WTC11 (cell line): ENCODE measurements at regions not wholly inside any gene's neighbourhood (a gene's known extent, or its start where the extent isn't known, plus 50 kb on each side); places are given as distances from the start of the nearest gene placed in this dataset.

Experiments used
- ATAC-seq: fragments of 200-7000 bp; cut with Tn5 transposase; 2 replicates; pipeline ENCODE4 v1.10.0; 2021; ENCODE audit warnings: mild to moderate bottlenecking, moderate library complexity
- CTCF ChIA-PET: fragments of 300-600 bp; sonication (Branson Sonifier 250); formaldehyde crosslinking; loops from one replicate; lab custom pipeline; 2021; ENCODE audit warnings: antibody characterized with exemption; lab: Charles Lee
- POLR2A ChIA-PET: fragments of 350-600 bp; sonication (Branson Sonifier 250); formaldehyde crosslinking; loops from one replicate; lab custom pipeline; 2021; ENCODE audit warnings: antibody characterized with exemption; lab: Charles Lee
- DNase-seq: peaks from one replicate; pipeline ENCODE4 v3.0.0; 2021; ENCODE audit warnings: low spot score
- H3K27ac Mint-ChIP-seq: 2 replicates; pipeline ENCODE4 v1.8.0; 2021; ENCODE audit warnings: mixed read lengths
- H3K27me3 Mint-ChIP-seq: 2 replicates; pipeline ENCODE4 v1.8.0; 2021; ENCODE audit warnings: low read depth, mild to moderate bottlenecking, moderate library complexity, mixed read lengths
- H3K36me3 Mint-ChIP-seq: 2 replicates; pipeline ENCODE4 v1.8.0; 2021; ENCODE audit warnings: mixed read lengths
- H3K4me1 Mint-ChIP-seq: 2 replicates; pipeline ENCODE4 v1.8.0; 2022; ENCODE audit warnings: mixed read lengths
- H3K4me3 Mint-ChIP-seq: 2 replicates; pipeline ENCODE4 v1.8.0; 2021; ENCODE audit warnings: mild to moderate bottlenecking, moderate library complexity, mixed read lengths
- H3K9me3 Mint-ChIP-seq: 2 replicates; pipeline ENCODE4 v1.8.0; 2021; ENCODE audit warnings: mixed read lengths
- CREB1 ChIP-seq: sonication (generic); formaldehyde crosslinking; IDR thresholded peaks from 2 replicates; pipeline ENCODE4 v1.8.0; 2023; ENCODE audit warnings: mild to moderate bottlenecking, missing genetic modification reagents
- ETV6 ChIP-seq: sonication (generic); formaldehyde crosslinking; IDR thresholded peaks from 2 replicates; pipeline ENCODE4 v1.8.1; 2022; ENCODE audit warnings: mild to moderate bottlenecking, missing genetic modification reagents
- GABPB1 ChIP-seq: sonication (generic); formaldehyde crosslinking; IDR thresholded peaks from 2 replicates; pipeline ENCODE4 v1.8.1; 2023; ENCODE audit warnings: mild to moderate bottlenecking, missing genetic modification reagents
- GRHL2 ChIP-seq: fragments of 250-450 bp; sonication (Bioruptor Pico); IDR thresholded peaks from 2 replicates; pipeline ENCODE4 v1.8.0; 2022; ENCODE audit warnings: mild to moderate bottlenecking, moderate library complexity; ENCODE audit not compliant: insufficient replicate concordance, severe bottlenecking
- JUN ChIP-seq: sonication (generic); formaldehyde crosslinking; IDR thresholded peaks from 2 replicates; pipeline ENCODE4 v1.8.0; 2023; ENCODE audit warnings: mild to moderate bottlenecking, missing genetic modification reagents
- SOX15 ChIP-seq: fragments of 250-450 bp; sonication (Bioruptor Pico); IDR thresholded peaks from 2 replicates; pipeline ENCODE4 v1.9.0; 2021; ENCODE audit warnings: mild to moderate bottlenecking
- ZNF219 ChIP-seq: sonication (generic); formaldehyde crosslinking; IDR thresholded peaks from 2 replicates; pipeline ENCODE4 v1.8.0; 2023; ENCODE audit warnings: missing genetic modification reagents, mild to moderate bottlenecking, borderline replicate concordance
- ZNF263 ChIP-seq: sonication (generic); formaldehyde crosslinking; IDR thresholded peaks from 2 replicates; pipeline ENCODE4 v1.8.1; 2022; ENCODE audit warnings: low read depth, mild to moderate bottlenecking, moderate library complexity, missing genetic modification reagents
- TF ChIP-seq, protein P1 (sequence below): sonication (generic); formaldehyde crosslinking; IDR thresholded peaks from 2 replicates; pipeline ENCODE4 v1.8.1; 2022; ENCODE audit warnings: mild to moderate bottlenecking, missing genetic modification reagents, moderate library complexity, borderline replicate concordance
- TF ChIP-seq, protein P2 (sequence below): fragments of 250-450 bp; sonication (Bioruptor Pico); IDR thresholded peaks from 2 replicates; pipeline ENCODE4 v1.8.0; 2021; ENCODE audit warnings: mild to moderate bottlenecking
- TF ChIP-seq, protein P3 (sequence below): fragments of 250-450 bp; sonication (Bioruptor Pico); IDR thresholded peaks from 2 replicates; pipeline ENCODE4 v1.9.0; 2021; ENCODE audit warnings: mild to moderate bottlenecking
- TF ChIP-seq, protein P4 (sequence below): sonication (generic); formaldehyde crosslinking; conservative IDR thresholded peaks from 2 replicates; pipeline ENCODE4 v1.8.1; 2022; ENCODE audit warnings: mild to moderate bottlenecking, missing genetic modification reagents
- TF ChIP-seq, protein P5 (sequence below): fragments of 250-450 bp; sonication (Bioruptor Pico); IDR thresholded peaks from 2 replicates; pipeline ENCODE4 v1.9.0; 2021; ENCODE audit warnings: mild to moderate bottlenecking, borderline replicate concordance
- TF ChIP-seq, protein P6 (sequence below): sonication (generic); formaldehyde crosslinking; IDR thresholded peaks from 2 replicates; pipeline ENCODE4 v1.8.1; 2022; ENCODE audit warnings: mild to moderate bottlenecking, moderate library complexity, missing genetic modification reagents
- TF ChIP-seq, protein P7 (sequence below): sonication (generic); formaldehyde crosslinking; IDR thresholded peaks from 2 replicates; pipeline ENCODE4 v1.8.1; 2023; ENCODE audit warnings: mild to moderate bottlenecking, missing genetic modification reagents

DNA sequence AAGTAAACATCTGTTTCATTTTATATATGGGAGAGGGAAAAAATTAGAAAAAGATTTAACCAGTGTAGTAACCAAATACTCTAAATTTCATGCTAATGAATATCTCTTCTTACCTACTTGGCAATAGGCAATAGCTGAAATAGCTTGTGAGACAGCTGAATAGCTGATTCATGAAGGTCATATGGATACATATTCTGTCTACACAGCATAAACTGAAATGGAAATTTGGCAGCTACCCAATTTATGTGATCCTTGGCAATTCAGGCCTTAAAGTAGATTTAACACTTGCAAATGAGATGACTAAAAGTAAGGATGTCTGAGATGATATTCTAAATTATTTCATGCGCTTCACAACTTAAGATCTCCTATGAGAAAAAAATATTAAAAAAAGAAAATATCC lies 261.2 kb upstream of the SEMA3A start (continued):
- TF ChIP-seq, protein P1, sequence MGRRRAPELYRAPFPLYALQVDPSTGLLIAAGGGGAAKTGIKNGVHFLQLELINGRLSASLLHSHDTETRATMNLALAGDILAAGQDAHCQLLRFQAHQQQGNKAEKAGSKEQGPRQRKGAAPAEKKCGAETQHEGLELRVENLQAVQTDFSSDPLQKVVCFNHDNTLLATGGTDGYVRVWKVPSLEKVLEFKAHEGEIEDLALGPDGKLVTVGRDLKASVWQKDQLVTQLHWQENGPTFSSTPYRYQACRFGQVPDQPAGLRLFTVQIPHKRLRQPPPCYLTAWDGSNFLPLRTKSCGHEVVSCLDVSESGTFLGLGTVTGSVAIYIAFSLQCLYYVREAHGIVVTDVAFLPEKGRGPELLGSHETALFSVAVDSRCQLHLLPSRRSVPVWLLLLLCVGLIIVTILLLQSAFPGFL (CRISPR knock-in tag) = no peak
- TF ChIP-seq, protein P2, sequence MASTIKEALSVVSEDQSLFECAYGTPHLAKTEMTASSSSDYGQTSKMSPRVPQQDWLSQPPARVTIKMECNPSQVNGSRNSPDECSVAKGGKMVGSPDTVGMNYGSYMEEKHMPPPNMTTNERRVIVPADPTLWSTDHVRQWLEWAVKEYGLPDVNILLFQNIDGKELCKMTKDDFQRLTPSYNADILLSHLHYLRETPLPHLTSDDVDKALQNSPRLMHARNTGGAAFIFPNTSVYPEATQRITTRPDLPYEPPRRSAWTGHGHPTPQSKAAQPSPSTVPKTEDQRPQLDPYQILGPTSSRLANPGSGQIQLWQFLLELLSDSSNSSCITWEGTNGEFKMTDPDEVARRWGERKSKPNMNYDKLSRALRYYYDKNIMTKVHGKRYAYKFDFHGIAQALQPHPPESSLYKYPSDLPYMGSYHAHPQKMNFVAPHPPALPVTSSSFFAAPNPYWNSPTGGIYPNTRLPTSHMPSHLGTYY (CRISPR knock-in tag) = no peak
- TF ChIP-seq, all 79 proteins: peak for 0

DNA sequence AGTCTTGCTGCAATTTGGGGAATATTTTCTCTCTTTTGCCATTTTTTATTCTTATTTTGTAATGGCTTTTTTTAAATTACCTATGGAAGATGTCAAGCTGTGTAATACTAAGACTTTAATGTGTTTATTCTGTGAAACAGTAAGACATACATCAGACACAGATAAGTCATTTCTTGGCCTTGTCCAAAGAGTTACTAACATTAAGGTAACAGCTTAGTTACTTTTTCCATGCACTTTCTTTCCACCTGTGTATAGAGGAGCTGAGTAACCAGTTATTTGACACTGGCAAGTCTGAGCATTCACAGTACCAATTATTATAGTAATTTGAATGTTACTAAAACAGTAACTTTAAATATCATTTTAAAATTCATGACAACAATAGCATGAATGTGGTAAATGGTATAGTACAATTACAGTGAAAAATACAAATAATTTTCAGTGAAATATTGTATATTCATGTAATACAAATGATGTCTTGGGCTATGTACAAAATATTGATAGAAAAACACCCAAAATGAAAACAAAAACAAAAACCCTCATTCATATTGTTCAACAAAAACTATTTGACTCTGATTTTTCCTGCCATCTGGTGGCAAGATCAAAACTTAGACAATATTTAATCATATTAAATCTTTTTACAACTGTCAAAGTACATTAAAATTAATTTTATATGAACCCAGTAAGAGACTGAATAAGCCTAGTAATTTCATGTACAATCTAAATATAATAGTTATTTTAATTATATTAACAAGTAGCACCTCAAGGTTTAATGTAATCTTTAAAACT lies 259.8 kb upstream of the SEMA3A start:
- Mint-ChIP-seq H3K36me3 (no peaks in the 10 kb centered on the region), H3K27ac (peak overlapping the region; percentile 15; the same call in 1 of the 2 replicates), H3K27me3 (no peaks in the 10 kb centered on the region), H3K4me3 (no peak overlapping the region), H3K9me3 (no peaks in the 10 kb centered on the region), H3K4me1 (peaks cover 9% of the 10 kb centered on the region)
- POLR2A ChIA-PET = no interaction called here
- CTCF ChIA-PET = no interaction called here
- DNase-seq = no peak
- no peak for ATAC-seq
- TF ChIP-seq CREB1 (CRISPR knock-in tag) = no peak
- TF ChIP-seq SOX15 = no peak
- TF ChIP-seq, protein P3, sequence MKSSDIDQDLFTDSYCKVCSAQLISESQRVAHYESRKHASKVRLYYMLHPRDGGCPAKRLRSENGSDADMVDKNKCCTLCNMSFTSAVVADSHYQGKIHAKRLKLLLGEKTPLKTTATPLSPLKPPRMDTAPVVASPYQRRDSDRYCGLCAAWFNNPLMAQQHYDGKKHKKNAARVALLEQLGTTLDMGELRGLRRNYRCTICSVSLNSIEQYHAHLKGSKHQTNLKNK (CRISPR knock-in tag) = no peak
- TF ChIP-seq ZNF219 = no peak
- TF ChIP-seq JUN (CRISPR knock-in tag) = no peak
- no peak for TF ChIP-seq ETV6 (CRISPR knock-in tag)

DNA sequence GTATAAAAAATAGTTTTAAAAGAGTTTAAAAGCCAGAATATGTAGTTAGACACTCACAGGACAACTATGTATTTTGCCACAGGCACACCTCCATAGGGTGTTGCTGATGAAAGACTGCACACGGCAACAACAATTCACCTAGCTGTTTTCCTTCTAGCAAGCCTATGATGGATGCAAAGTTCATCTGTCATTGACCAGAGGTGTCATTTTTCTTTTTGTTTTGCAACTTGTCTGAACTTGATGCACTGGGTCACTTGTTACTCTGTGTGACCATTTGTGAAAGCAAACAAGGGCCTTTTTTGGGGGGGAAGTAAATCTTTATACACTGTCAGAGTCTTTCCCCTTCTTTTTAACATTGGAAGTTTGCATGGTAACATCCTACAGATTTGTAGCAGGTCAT lies 258.0 kb upstream of the SEMA3A start:
- POLR2A ChIA-PET = interaction anchor here (0.7 kb wide), 1 partner anchor 453 kb away, joined by 4 read pairs; no protein-coding TSS in a partner anchor
- no peak for TF ChIP-seq GRHL2
- TF ChIP-seq GABPB1 (CRISPR knock-in tag) = peak; percentile 52
- CTCF ChIA-PET = no interaction called here
- DNase-seq = no peak
- H3K4me1 Mint-ChIP-seq = peaks cover 9% of the 10 kb centered on the region
- H3K27ac Mint-ChIP-seq = no peak overlapping the region
- ATAC-seq = no peak
- no peak overlapping the region for H3K4me3 Mint-ChIP-seq
- no peaks in the 10 kb centered on the region for H3K36me3 Mint-ChIP-seq
- no peaks in the 10 kb centered on the region for H3K27me3 Mint-ChIP-seq
- no peaks in the 10 kb centered on the region for H3K9me3 Mint-ChIP-seq

DNA sequence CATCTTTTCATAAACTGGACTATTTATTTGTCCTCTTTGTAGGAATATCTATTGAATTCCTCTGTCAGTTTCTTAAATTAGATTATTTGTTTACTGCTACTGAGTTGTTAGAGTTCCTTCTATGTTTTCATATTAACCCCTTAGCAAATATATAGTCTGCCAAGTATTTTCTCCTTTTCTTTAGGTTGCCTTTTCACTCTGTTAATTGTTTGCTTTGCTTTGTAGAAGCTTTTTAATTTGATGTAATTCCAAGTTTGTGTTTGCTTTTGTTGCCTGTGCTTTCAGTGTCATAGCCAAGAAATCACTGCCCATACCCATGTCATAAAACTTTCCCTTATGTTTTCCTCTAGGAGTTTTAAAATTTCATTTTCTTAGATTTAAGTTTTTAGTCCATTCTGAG lies 256.2 kb upstream of the SEMA3A start:
- no peak for ATAC-seq
- TF ChIP-seq, protein P4, sequence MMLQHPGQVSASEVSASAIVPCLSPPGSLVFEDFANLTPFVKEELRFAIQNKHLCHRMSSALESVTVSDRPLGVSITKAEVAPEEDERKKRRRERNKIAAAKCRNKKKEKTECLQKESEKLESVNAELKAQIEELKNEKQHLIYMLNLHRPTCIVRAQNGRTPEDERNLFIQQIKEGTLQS (CRISPR knock-in tag) = no peak
- TF ChIP-seq, protein P5, sequence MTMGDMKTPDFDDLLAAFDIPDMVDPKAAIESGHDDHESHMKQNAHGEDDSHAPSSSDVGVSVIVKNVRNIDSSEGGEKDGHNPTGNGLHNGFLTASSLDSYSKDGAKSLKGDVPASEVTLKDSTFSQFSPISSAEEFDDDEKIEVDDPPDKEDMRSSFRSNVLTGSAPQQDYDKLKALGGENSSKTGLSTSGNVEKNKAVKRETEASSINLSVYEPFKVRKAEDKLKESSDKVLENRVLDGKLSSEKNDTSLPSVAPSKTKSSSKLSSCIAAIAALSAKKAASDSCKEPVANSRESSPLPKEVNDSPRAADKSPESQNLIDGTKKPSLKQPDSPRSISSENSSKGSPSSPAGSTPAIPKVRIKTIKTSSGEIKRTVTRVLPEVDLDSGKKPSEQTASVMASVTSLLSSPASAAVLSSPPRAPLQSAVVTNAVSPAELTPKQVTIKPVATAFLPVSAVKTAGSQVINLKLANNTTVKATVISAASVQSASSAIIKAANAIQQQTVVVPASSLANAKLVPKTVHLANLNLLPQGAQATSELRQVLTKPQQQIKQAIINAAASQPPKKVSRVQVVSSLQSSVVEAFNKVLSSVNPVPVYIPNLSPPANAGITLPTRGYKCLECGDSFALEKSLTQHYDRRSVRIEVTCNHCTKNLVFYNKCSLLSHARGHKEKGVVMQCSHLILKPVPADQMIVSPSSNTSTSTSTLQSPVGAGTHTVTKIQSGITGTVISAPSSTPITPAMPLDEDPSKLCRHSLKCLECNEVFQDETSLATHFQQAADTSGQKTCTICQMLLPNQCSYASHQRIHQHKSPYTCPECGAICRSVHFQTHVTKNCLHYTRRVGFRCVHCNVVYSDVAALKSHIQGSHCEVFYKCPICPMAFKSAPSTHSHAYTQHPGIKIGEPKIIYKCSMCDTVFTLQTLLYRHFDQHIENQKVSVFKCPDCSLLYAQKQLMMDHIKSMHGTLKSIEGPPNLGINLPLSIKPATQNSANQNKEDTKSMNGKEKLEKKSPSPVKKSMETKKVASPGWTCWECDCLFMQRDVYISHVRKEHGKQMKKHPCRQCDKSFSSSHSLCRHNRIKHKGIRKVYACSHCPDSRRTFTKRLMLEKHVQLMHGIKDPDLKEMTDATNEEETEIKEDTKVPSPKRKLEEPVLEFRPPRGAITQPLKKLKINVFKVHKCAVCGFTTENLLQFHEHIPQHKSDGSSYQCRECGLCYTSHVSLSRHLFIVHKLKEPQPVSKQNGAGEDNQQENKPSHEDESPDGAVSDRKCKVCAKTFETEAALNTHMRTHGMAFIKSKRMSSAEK = no peak
- TF ChIP-seq ZNF263 (no peak), ETV6 (CRISPR knock-in tag) (no peak)
- TF ChIP-seq, protein P6, sequence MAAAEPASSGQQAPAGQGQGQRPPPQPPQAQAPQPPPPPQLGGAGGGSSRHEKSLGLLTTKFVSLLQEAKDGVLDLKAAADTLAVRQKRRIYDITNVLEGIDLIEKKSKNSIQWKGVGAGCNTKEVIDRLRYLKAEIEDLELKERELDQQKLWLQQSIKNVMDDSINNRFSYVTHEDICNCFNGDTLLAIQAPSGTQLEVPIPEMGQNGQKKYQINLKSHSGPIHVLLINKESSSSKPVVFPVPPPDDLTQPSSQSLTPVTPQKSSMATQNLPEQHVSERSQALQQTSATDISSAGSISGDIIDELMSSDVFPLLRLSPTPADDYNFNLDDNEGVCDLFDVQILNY (CRISPR knock-in tag) = no peak
- TF ChIP-seq, protein P7, sequence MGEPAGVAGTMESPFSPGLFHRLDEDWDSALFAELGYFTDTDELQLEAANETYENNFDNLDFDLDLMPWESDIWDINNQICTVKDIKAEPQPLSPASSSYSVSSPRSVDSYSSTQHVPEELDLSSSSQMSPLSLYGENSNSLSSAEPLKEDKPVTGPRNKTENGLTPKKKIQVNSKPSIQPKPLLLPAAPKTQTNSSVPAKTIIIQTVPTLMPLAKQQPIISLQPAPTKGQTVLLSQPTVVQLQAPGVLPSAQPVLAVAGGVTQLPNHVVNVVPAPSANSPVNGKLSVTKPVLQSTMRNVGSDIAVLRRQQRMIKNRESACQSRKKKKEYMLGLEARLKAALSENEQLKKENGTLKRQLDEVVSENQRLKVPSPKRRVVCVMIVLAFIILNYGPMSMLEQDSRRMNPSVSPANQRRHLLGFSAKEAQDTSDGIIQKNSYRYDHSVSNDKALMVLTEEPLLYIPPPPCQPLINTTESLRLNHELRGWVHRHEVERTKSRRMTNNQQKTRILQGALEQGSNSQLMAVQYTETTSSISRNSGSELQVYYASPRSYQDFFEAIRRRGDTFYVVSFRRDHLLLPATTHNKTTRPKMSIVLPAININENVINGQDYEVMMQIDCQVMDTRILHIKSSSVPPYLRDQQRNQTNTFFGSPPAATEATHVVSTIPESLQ (CRISPR knock-in tag) = no peak

More for the DNA sequence above, 256.2 kb upstream of the SEMA3A start:
- CTCF ChIA-PET = no interaction called here
- DNase-seq = no peak
- H3K27me3 Mint-ChIP-seq = no peaks in the 10 kb centered on the region
- peaks cover 4% of the 10 kb centered on the region; the same call in 1 of the 2 replicates for H3K9me3 Mint-ChIP-seq
- H3K4me1 Mint-ChIP-seq = peaks cover 9% of the 10 kb centered on the region
- POLR2A ChIA-PET = interaction anchor here (1.2 kb wide), 1 partner anchor 75 kb away, joined by 3 read pairs; no protein-coding TSS in a partner anchor
- H3K4me3 Mint-ChIP-seq = no peak overlapping the region
- H3K27ac Mint-ChIP-seq = no peak overlapping the region
- H3K36me3 Mint-ChIP-seq = no peaks in the 10 kb centered on the region
